ENCODE measurements at regions not wholly inside any gene's neighbourhood (a gene's known extent, or its start where the extent isn't known, plus 50 kb on each side); places are given as distances from the start of the nearest gene placed in this dataset.

DNA sequence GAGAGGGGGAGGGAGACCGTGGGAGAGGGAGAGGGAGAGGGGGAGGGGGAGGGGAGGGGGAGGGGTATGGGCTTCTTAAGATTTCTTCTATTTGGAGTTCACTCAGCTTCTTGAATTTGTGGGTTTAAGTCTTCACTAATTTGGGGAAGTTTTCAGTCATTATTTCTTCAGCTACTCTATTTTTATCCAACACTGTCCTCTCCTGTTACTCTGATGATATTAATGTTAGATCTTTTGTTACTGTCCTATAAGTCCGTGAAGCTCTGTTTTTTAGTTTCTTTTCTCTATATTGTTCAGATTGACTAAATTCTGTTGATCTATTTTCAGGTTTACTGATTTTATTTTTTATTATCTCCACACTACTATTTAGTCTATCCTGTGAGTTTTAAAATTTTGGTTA is 351.5 kb upstream of the TPM1 start:
- no peak overlapping the region for H2AFZ ChIP-seq (ENCODE audit: low read length)
- DNase-seq = no peak
- no peaks in the 10 kb centered on the region for H3K36me3 ChIP-seq (replicated peaks; ENCODE audit: insufficient read depth, low read length)
- no peak overlapping the region for H3K4me2 ChIP-seq (ENCODE audit: low read depth, low read length)
- no peaks in the 10 kb centered on the region for H4K20me1 ChIP-seq (ENCODE audit: insufficient read depth, low read length)
- no peaks in the 10 kb centered on the region for H3F3A ChIP-seq (ENCODE audit: insufficient read depth, low read length)
- no peaks in the 10 kb centered on the region for H3K9me3 ChIP-seq (replicated peaks; ENCODE audit: insufficient read depth, low read length)
- H3K27ac ChIP-seq (ENCODE audit: low read length) = no peak overlapping the region
- no peaks in the 10 kb centered on the region for H3K27me3 ChIP-seq (replicated peaks; ENCODE audit: insufficient read depth, low read length)
- H3K9ac ChIP-seq (ENCODE audit: low read length) = no peak overlapping the region
- H3K4me1 ChIP-seq (ENCODE audit: low read length) = no peaks in the 10 kb centered on the region
- no peaks in the 10 kb centered on the region for H3K79me2 ChIP-seq (ENCODE audit: low read length)
- no peaks in the 10 kb centered on the region for H3K9me2 ChIP-seq (replicated peaks; ENCODE audit: insufficient read depth, low read length)
- TF ChIP-seq, protein P1, sequence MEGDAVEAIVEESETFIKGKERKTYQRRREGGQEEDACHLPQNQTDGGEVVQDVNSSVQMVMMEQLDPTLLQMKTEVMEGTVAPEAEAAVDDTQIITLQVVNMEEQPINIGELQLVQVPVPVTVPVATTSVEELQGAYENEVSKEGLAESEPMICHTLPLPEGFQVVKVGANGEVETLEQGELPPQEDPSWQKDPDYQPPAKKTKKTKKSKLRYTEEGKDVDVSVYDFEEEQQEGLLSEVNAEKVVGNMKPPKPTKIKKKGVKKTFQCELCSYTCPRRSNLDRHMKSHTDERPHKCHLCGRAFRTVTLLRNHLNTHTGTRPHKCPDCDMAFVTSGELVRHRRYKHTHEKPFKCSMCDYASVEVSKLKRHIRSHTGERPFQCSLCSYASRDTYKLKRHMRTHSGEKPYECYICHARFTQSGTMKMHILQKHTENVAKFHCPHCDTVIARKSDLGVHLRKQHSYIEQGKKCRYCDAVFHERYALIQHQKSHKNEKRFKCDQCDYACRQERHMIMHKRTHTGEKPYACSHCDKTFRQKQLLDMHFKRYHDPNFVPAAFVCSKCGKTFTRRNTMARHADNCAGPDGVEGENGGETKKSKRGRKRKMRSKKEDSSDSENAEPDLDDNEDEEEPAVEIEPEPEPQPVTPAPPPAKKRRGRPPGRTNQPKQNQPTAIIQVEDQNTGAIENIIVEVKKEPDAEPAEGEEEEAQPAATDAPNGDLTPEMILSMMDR (IDR thresholded peaks at IDR 0.05; ENCODE audit: low read length) = no peak
- TF ChIP-seq EZH2phosphoT487 (IDR thresholded peaks at IDR 0.05; ENCODE audit: low read length) (no peak), EZH2 (optimal IDR thresholded peaks at IDR 0.05; ENCODE audit: low read depth, low read length) (no peak)
- H3K4me3 ChIP-seq (ENCODE audit: low read length) = no peak overlapping the region

DNA sequence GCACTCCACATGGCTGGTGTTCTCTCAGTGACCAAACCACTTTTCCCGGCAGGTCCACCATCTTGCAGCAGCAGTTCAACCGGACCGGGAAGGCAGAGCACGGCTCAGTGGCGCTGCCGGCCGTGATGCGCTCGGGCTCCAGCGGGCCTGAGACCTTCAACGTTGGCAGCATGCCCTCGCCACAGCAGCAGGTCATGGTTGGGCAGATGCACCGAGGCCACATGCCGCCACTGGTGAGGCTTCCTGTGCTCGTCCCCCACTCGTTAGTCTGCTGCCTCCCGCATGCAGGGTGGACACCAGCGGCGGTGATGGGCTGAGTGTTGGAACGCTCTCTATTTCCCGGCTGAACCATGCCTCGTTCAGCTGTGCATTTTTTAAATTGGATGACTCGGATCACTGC is 344.9 kb upstream of the TPM1 start:
- no peak overlapping the region for H2AFZ ChIP-seq (ENCODE audit: low read length)
- no peaks in the 10 kb centered on the region for H4K20me1 ChIP-seq (ENCODE audit: insufficient read depth, low read length)
- H3K4me2 ChIP-seq (ENCODE audit: low read depth, low read length) = no peak overlapping the region
- no peak overlapping the region for H3K27ac ChIP-seq (ENCODE audit: low read length)
- no peak overlapping the region for H3K9ac ChIP-seq (ENCODE audit: low read length)
- no peaks in the 10 kb centered on the region for H3K36me3 ChIP-seq (replicated peaks; ENCODE audit: insufficient read depth, low read length)
- no peak for DNase-seq
- no peaks in the 10 kb centered on the region for H3K4me1 ChIP-seq (ENCODE audit: low read length)
- no peaks in the 10 kb centered on the region for H3K79me2 ChIP-seq (ENCODE audit: low read length)
- TF ChIP-seq EZH2 (optimal IDR thresholded peaks at IDR 0.05; ENCODE audit: low read depth, low read length) (no peak), EZH2phosphoT487 (IDR thresholded peaks at IDR 0.05; ENCODE audit: low read length) (no peak)
- TF ChIP-seq, protein P1 (IDR thresholded peaks at IDR 0.05; ENCODE audit: low read length) = no peak
- no peaks in the 10 kb centered on the region for H3K9me2 ChIP-seq (replicated peaks; ENCODE audit: insufficient read depth, low read length)
- no peaks in the 10 kb centered on the region for H3K9me3 ChIP-seq (replicated peaks; ENCODE audit: insufficient read depth, low read length)
- no peak overlapping the region for H3K4me3 ChIP-seq (ENCODE audit: low read length)
- no peaks in the 10 kb centered on the region for H3K27me3 ChIP-seq (replicated peaks; ENCODE audit: insufficient read depth, low read length)
- no peaks in the 10 kb centered on the region for H3F3A ChIP-seq (ENCODE audit: insufficient read depth, low read length)

DNA sequence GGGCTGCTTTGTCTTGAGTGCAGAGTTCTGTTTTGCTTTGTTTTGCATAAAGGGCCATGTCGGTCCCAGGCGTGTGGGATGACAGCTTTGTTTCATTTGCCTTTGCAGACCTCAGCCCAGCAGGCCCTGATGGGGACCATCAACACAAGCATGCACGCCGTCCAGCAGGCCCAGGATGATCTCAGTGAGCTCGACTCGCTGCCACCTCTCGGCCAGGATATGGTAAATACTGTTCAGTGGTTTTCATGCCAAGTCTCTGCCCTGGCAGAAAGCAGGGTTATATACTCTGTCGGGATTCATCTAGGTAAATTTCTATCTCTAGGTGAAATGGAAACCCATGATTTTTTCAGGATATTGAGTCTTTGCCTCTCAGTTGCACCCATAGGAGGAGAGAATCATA is 343.9 kb upstream of the TPM1 start:
- H3K27me3 ChIP-seq (replicated peaks; ENCODE audit: insufficient read depth, low read length) = no peaks in the 10 kb centered on the region
- H3K9ac ChIP-seq (ENCODE audit: low read length) = no peak overlapping the region
- no peaks in the 10 kb centered on the region for H4K20me1 ChIP-seq (ENCODE audit: insufficient read depth, low read length)
- no peaks in the 10 kb centered on the region for H3K9me2 ChIP-seq (replicated peaks; ENCODE audit: insufficient read depth, low read length)
- TF ChIP-seq EZH2phosphoT487 (IDR thresholded peaks at IDR 0.05; ENCODE audit: low read length) (no peak), EZH2 (optimal IDR thresholded peaks at IDR 0.05; ENCODE audit: low read depth, low read length) (no peak)
- TF ChIP-seq, protein P1 (IDR thresholded peaks at IDR 0.05; ENCODE audit: low read length) = no peak
- H2AFZ ChIP-seq (ENCODE audit: low read length) = no peak overlapping the region
- H3K27ac ChIP-seq (ENCODE audit: low read length) = no peak overlapping the region
- no peaks in the 10 kb centered on the region for H3K4me1 ChIP-seq (ENCODE audit: low read length)
- H3F3A ChIP-seq (ENCODE audit: insufficient read depth, low read length) = no peaks in the 10 kb centered on the region
- no peak overlapping the region for H3K4me2 ChIP-seq (ENCODE audit: low read depth, low read length)
- no peaks in the 10 kb centered on the region for H3K79me2 ChIP-seq (ENCODE audit: low read length)
- no peaks in the 10 kb centered on the region for H3K36me3 ChIP-seq (replicated peaks; ENCODE audit: insufficient read depth, low read length)
- DNase-seq = no peak
- H3K9me3 ChIP-seq (replicated peaks; ENCODE audit: insufficient read depth, low read length) = no peaks in the 10 kb centered on the region
- H3K4me3 ChIP-seq (ENCODE audit: low read length) = no peak overlapping the region

Data from MM.1S (cell line).